HEK293T (cell line): ENCODE measurements at regions not wholly inside any gene's neighbourhood (a gene's known extent, or its start where the extent isn't known, plus 50 kb on each side); places are given as distances from the start of the nearest gene placed in this dataset.

ENCODE experiments used
- CTCF ChIA-PET: fragments of 350-600 bp; formaldehyde crosslinking; extraction: SDS; loops from one replicate; lab custom pipeline; 2021; ENCODE audit warnings: antibody characterized with exemption, inconsistent platforms; lab: Yijun Ruan, JAX
- POLR2A ChIA-PET: fragments of 350-600 bp; formaldehyde crosslinking; extraction: SDS; loops from one replicate; lab custom pipeline; 2020; ENCODE audit warnings: antibody characterized with exemption, inconsistent platforms; lab: Yijun Ruan, JAX
- DNase-seq: peaks from one replicate; pipeline ENCODE4 v3.0.0; 2012; ENCODE audit warnings: mixed read lengths; ENCODE audit errors: extremely low spot score
- ARNT ChIP-seq: fragments of 450-650 bp; IDR thresholded peaks from 2 replicates; pipeline ENCODE4 v1.6.1; 2017; ENCODE audit warnings: mild to moderate bottlenecking
- BHLHE40 ChIP-seq: fragments of 450-650 bp; IDR thresholded peaks from 2 replicates; pipeline ENCODE4 v1.6.1; 2016; ENCODE audit warnings: mild to moderate bottlenecking, moderate library complexity, borderline replicate concordance
- CTBP1 ChIP-seq: fragments of 450-650 bp; IDR thresholded peaks from 2 replicates; pipeline ENCODE4 v1.6.1; 2016; ENCODE audit warnings: borderline replicate concordance
- ELF4 ChIP-seq: fragments of 450-650 bp; IDR thresholded peaks from 2 replicates; pipeline ENCODE4 v1.6.1; 2017; ENCODE audit warnings: antibody characterized with exemption
- FOXA1 ChIP-seq: fragments of 450-650 bp; IDR thresholded peaks from 2 replicates; pipeline ENCODE4 v1.6.1; 2016; ENCODE audit warnings: mild to moderate bottlenecking
- FOXK2 ChIP-seq: fragments of 450-650 bp; IDR thresholded peaks from 2 replicates; pipeline ENCODE4 v1.6.1; 2016; ENCODE audit warnings: mild to moderate bottlenecking
- FOXM1 ChIP-seq: fragments of 450-650 bp; IDR thresholded peaks from 2 replicates; pipeline ENCODE4 v1.6.1; 2017; ENCODE audit warnings: mild to moderate bottlenecking, borderline replicate concordance
- HDGF ChIP-seq: fragments of 450-650 bp; IDR thresholded peaks from 2 replicates; pipeline ENCODE4 v1.6.1; 2017; ENCODE audit warnings: antibody characterized with exemption, borderline replicate concordance
- L3MBTL2 ChIP-seq: fragments of 450-650 bp; conservative IDR thresholded peaks from 2 replicates; pipeline ENCODE4 v1.6.1; 2016; ENCODE audit warnings: mild to moderate bottlenecking
- LEF1 ChIP-seq: fragments of 450-650 bp; IDR thresholded peaks from 2 replicates; pipeline ENCODE4 v1.6.1; 2017; ENCODE audit warnings: mild to moderate bottlenecking, borderline replicate concordance
- NFRKB ChIP-seq: fragments of 450-650 bp; IDR thresholded peaks from 2 replicates; pipeline ENCODE4 v1.6.1; 2016; ENCODE audit warnings: mild to moderate bottlenecking, moderate library complexity
- PKNOX1 ChIP-seq: fragments of 450-650 bp; IDR thresholded peaks from 2 replicates; pipeline ENCODE4 v1.6.1; 2016
- SP1 ChIP-seq: fragments of 450-650 bp; IDR thresholded peaks from 2 replicates; pipeline ENCODE4 v1.6.1; 2017
- SUZ12 ChIP-seq: fragments of 450-650 bp; IDR thresholded peaks from 2 replicates; pipeline ENCODE4 v1.6.1; 2016; ENCODE audit warnings: mild to moderate bottlenecking
- TARDBP ChIP-seq: fragments of 450-650 bp; IDR thresholded peaks from 2 replicates; pipeline ENCODE4 v1.6.1; 2016
- ZNF384 ChIP-seq: fragments of 450-650 bp; IDR thresholded peaks from 2 replicates; pipeline ENCODE4 v1.6.1; 2016

- ChIA-PET POLR2A (no interaction called here), CTCF (no interaction called here)
- TF ChIP-seq NFRKB (no peak), FOXK2 (no peak), BHLHE40 (no peak), ZNF384 (no peak), SUZ12 (no peak), SP1 (no peak), LEF1 (no peak), HDGF (no peak), CTBP1 (no peak), FOXM1 (no peak), FOXA1 (no peak), ELF4 (no peak)
- DNase-seq, result no peak
These were observed 243.6 kb upstream of the DKK2 start for GRCh38 chr4:107279733-107280132.

DNA sequence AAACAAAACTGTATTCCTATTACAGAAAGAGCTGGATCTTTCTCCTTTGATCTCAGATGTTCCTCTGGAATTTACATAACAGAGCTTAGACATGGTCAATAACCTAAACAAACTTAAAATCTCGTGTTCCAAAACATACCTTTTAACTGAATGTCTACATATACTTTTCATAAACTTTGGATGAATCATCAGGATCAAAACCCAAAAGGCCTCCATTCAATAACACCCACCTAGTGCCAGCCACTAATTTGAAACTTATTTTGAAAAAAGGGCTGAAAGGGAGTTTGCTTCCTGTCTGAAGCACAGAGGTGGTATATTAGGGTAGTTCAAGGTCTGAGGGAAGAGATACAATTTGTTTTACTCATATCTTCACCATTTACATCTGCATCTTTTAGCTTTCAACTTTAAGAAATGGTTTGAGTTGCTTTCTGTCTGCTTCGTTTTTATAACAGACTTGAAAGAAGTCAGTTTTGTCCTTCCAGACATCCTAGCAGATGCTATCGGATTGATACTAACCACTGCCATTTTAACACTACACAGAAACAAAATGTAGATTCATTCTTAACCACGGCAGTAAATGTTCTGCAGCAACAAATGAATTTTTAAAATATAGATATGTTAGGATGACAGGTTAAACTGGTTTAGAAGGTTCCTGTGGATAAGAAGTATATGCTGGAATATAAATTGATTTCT lies 242.8 kb upstream of the DKK2 start:
- TF ChIP-seq ELF4, result no peak
- no peak for TF ChIP-seq SUZ12
- TF ChIP-seq FOXA1, result no peak
- no peak for TF ChIP-seq HDGF
- no peak for TF ChIP-seq SP1
- no peak for TF ChIP-seq NFRKB
- TF ChIP-seq FOXM1, result no peak
- no peak for TF ChIP-seq FOXK2
- no peak for TF ChIP-seq CTBP1
- no peak for TF ChIP-seq LEF1
- TF ChIP-seq ARNT, result no peak
- no peak for TF ChIP-seq L3MBTL2
- TF ChIP-seq BHLHE40, result no peak
- no peak for TF ChIP-seq TARDBP
- no peak for TF ChIP-seq PKNOX1
- TF ChIP-seq ZNF384, result no peak
- DNase-seq, result no peak
- POLR2A ChIA-PET, result no interaction called here
- CTCF ChIA-PET, result no interaction called here

GRCh38 chr4:107276052-107276451 lies 239.9 kb upstream of the DKK2 start:
- ChIA-PET POLR2A (no interaction called here), CTCF (no interaction called here)

DNA sequence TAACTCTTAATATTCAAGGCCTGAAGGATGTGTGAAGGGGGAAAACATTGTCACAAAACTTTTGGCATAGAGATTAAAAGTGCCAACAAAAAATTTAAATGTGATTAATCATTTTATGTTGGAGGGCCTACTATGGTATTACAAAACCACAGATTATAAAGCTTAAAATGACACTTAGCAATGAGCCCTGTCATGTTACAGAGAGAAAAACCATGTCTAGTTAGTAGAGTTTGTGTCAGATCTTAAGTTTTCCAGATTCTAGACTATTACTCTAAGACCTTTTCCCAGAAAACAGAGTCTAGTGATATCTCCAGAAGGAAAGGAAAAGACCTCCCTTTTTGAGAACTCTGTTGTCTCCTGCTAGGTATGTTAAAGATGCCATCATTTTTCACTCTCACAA lies 239.1 kb upstream of the DKK2 start:
- no peak for TF ChIP-seq BHLHE40
- ChIA-PET CTCF (no interaction called here), POLR2A (no interaction called here)
- no peak for DNase-seq

More at GRCh38 chr4:107276052-107276451, 239.9 kb upstream of the DKK2 start:
- TF ChIP-seq ZNF384 (no peak), PKNOX1 (no peak), FOXA1 (no peak), FOXM1 (no peak), CTBP1 (no peak), HDGF (no peak), ARNT (no peak), NFRKB (no peak), SUZ12 (no peak), LEF1 (no peak), BHLHE40 (no peak)
- no peak for DNase-seq

GRCh38 chr4:107270614-107271013 lies 234.5 kb upstream of the DKK2 start:
- ChIA-PET CTCF (no interaction called here), POLR2A (no interaction called here)

GRCh38 chr4:107269175-107269574 lies 233.1 kb upstream of the DKK2 start:
- ChIA-PET POLR2A (no interaction called here), CTCF (no interaction called here)
- no peak for DNase-seq
- TF ChIP-seq ARNT (no peak), FOXM1 (no peak), LEF1 (no peak), ELF4 (no peak), PKNOX1 (no peak), SP1 (no peak), CTBP1 (no peak), HDGF (no peak), TARDBP (no peak), SUZ12 (no peak), FOXA1 (no peak), FOXK2 (no peak), BHLHE40 (no peak)

More at GRCh38 chr4:107270614-107271013, 234.5 kb upstream of the DKK2 start:
- no peak for DNase-seq
- TF ChIP-seq ARNT, result no peak
- TF ChIP-seq BHLHE40, result no peak
- TF ChIP-seq NFRKB, result no peak
- no peak for TF ChIP-seq SUZ12
- no peak for TF ChIP-seq FOXM1
- no peak for TF ChIP-seq L3MBTL2
- no peak for TF ChIP-seq LEF1
- TF ChIP-seq TARDBP, result no peak
- TF ChIP-seq HDGF, result no peak
- TF ChIP-seq CTBP1, result no peak
- no peak for TF ChIP-seq SP1
- TF ChIP-seq FOXK2, result no peak
- no peak for TF ChIP-seq ELF4
